Gastroesophageal sphincter (tissue), 3 donors: ENCODE measurements at regions not wholly inside any gene's neighbourhood (a gene's known extent, or its start where the extent isn't known, plus 50 kb on each side); places are given as distances from the start of the nearest gene placed in this dataset.

ENCODE experiments used
- EP300 ChIP-seq: sonication (generic); formaldehyde crosslinking; IDR thresholded peaks from one replicate; pipeline ENCODE4 v1.6.1; 2017; ENCODE audit warnings: antibody characterized with exemption, mild to moderate bottlenecking
- POLR2A ChIP-seq, 2 donors: fragments of 450-650 bp; IDR thresholded peaks; one replicate each; pipeline ENCODE4 v1.6.1; 2017; ENCODE audit warnings: antibody characterized with exemption in 2 of 2, mild to moderate bottlenecking in 2 of 2, moderate library complexity in 1 of 2
- TF ChIP-seq, protein P1 (sequence below), 4 experiments: fragments of 200-600 bp in 2 of 4; fragments of 450-650 bp in 2 of 4; sonication (generic) in 1 of 4; IDR thresholded peaks; one replicate each; pipeline ENCODE4 v1.5.1; 2017 to 2019; ENCODE audit warnings: antibody characterized with exemption in 4 of 4, mild to moderate bottlenecking in 2 of 4, moderate library complexity in 2 of 4

DNA sequence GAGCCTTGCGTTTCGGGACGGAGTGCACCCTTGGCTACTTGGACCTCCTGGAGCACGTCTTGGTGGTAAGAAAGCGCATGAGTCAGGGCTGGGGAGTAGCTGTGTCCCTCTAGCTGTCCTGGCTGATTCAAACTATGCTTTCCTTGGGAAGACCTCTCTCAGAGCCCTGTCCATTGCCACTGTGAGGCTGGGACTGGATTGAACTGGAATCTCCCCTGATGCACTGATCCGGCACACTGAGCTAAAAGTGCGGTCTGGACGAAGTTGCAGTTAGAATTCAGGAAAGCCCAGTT lies 232.6 kb upstream of the TPM1 start:
- TF ChIP-seq, protein P1, sequence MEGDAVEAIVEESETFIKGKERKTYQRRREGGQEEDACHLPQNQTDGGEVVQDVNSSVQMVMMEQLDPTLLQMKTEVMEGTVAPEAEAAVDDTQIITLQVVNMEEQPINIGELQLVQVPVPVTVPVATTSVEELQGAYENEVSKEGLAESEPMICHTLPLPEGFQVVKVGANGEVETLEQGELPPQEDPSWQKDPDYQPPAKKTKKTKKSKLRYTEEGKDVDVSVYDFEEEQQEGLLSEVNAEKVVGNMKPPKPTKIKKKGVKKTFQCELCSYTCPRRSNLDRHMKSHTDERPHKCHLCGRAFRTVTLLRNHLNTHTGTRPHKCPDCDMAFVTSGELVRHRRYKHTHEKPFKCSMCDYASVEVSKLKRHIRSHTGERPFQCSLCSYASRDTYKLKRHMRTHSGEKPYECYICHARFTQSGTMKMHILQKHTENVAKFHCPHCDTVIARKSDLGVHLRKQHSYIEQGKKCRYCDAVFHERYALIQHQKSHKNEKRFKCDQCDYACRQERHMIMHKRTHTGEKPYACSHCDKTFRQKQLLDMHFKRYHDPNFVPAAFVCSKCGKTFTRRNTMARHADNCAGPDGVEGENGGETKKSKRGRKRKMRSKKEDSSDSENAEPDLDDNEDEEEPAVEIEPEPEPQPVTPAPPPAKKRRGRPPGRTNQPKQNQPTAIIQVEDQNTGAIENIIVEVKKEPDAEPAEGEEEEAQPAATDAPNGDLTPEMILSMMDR (IDR thresholded peaks at IDR 0.05) = no peak
- TF ChIP-seq EP300 (no peak), POLR2A (IDR thresholded peaks at IDR 0.05) (no peak)
